WTC11 (cell line): ENCODE measurements at regions not wholly inside any gene's neighbourhood (a gene's known extent, or its start where the extent isn't known, plus 50 kb on each side); places are given as distances from the start of the nearest gene placed in this dataset.

Experiments used
- CREB1 ChIP-seq: sonication (generic); formaldehyde crosslinking; IDR thresholded peaks from 2 replicates; pipeline ENCODE4 v1.8.0; 2023; ENCODE audit warnings: mild to moderate bottlenecking, missing genetic modification reagents
- CTCF ChIP-seq: fragments of 200-600 bp; IDR thresholded peaks from 2 replicates; pipeline ENCODE4 v1.8.0; 2022; ENCODE audit warnings: antibody characterized with exemption
- GABPB1 ChIP-seq: sonication (generic); formaldehyde crosslinking; IDR thresholded peaks from 2 replicates; pipeline ENCODE4 v1.8.1; 2023; ENCODE audit warnings: mild to moderate bottlenecking, missing genetic modification reagents
- HMGXB4 ChIP-seq: sonication (generic); formaldehyde crosslinking; IDR thresholded peaks from 2 replicates; pipeline ENCODE4 v1.8.1; 2023; ENCODE audit warnings: mild to moderate bottlenecking, moderate library complexity, missing genetic modification reagents
- JUN ChIP-seq: sonication (generic); formaldehyde crosslinking; IDR thresholded peaks from 2 replicates; pipeline ENCODE4 v1.8.0; 2023; ENCODE audit warnings: mild to moderate bottlenecking, missing genetic modification reagents
- MAX ChIP-seq: sonication (generic); formaldehyde crosslinking; IDR thresholded peaks from 2 replicates; pipeline ENCODE4 v1.8.0; 2022; ENCODE audit warnings: mild to moderate bottlenecking, missing genetic modification reagents
- TCF7 ChIP-seq: sonication (generic); formaldehyde crosslinking; IDR thresholded peaks from 2 replicates; pipeline ENCODE4 v1.8.0; 2022; ENCODE audit warnings: mild to moderate bottlenecking, low read depth, missing genetic modification reagents, moderate library complexity
- TF ChIP-seq, protein P1 (sequence below): sonication (generic); formaldehyde crosslinking; IDR thresholded peaks from 2 replicates; pipeline ENCODE4 v1.8.0; 2022; ENCODE audit warnings: mild to moderate bottlenecking, missing genetic modification reagents
- TF ChIP-seq, protein P2 (sequence below): sonication (generic); formaldehyde crosslinking; IDR thresholded peaks from 2 replicates; pipeline ENCODE4 v1.8.1; 2022; ENCODE audit warnings: low read depth, missing genetic modification reagents, borderline replicate concordance
- TF ChIP-seq, protein P3 (sequence below): sonication (generic); formaldehyde crosslinking; IDR thresholded peaks from 2 replicates; pipeline ENCODE4 v1.8.0; 2023; ENCODE audit warnings: missing genetic modification reagents, mild to moderate bottlenecking, borderline replicate concordance
- TF ChIP-seq, protein P4 (sequence below): sonication (generic); formaldehyde crosslinking; IDR thresholded peaks from 2 replicates; pipeline ENCODE4 v1.8.0; 2023; ENCODE audit warnings: mild to moderate bottlenecking, missing genetic modification reagents

GRCh38 chr10:44132361-44133289 lies 252.3 kb downstream of the CXCL12 start:
- no peak for TF ChIP-seq CTCF
- no peak for TF ChIP-seq CREB1
- no peak for TF ChIP-seq JUN
- TF ChIP-seq, protein P1, sequence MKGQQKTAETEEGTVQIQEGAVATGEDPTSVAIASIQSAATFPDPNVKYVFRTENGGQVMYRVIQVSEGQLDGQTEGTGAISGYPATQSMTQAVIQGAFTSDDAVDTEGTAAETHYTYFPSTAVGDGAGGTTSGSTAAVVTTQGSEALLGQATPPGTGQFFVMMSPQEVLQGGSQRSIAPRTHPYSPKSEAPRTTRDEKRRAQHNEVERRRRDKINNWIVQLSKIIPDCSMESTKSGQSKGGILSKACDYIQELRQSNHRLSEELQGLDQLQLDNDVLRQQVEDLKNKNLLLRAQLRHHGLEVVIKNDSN (CRISPR knock-in tag) = no peak
- no peak for TF ChIP-seq GABPB1 (CRISPR knock-in tag)
- TF ChIP-seq, protein P2, sequence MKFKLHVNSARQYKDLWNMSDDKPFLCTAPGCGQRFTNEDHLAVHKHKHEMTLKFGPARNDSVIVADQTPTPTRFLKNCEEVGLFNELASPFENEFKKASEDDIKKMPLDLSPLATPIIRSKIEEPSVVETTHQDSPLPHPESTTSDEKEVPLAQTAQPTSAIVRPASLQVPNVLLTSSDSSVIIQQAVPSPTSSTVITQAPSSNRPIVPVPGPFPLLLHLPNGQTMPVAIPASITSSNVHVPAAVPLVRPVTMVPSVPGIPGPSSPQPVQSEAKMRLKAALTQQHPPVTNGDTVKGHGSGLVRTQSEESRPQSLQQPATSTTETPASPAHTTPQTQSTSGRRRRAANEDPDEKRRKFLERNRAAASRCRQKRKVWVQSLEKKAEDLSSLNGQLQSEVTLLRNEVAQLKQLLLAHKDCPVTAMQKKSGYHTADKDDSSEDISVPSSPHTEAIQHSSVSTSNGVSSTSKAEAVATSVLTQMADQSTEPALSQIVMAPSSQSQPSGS = no peak
- TF ChIP-seq, protein P3, sequence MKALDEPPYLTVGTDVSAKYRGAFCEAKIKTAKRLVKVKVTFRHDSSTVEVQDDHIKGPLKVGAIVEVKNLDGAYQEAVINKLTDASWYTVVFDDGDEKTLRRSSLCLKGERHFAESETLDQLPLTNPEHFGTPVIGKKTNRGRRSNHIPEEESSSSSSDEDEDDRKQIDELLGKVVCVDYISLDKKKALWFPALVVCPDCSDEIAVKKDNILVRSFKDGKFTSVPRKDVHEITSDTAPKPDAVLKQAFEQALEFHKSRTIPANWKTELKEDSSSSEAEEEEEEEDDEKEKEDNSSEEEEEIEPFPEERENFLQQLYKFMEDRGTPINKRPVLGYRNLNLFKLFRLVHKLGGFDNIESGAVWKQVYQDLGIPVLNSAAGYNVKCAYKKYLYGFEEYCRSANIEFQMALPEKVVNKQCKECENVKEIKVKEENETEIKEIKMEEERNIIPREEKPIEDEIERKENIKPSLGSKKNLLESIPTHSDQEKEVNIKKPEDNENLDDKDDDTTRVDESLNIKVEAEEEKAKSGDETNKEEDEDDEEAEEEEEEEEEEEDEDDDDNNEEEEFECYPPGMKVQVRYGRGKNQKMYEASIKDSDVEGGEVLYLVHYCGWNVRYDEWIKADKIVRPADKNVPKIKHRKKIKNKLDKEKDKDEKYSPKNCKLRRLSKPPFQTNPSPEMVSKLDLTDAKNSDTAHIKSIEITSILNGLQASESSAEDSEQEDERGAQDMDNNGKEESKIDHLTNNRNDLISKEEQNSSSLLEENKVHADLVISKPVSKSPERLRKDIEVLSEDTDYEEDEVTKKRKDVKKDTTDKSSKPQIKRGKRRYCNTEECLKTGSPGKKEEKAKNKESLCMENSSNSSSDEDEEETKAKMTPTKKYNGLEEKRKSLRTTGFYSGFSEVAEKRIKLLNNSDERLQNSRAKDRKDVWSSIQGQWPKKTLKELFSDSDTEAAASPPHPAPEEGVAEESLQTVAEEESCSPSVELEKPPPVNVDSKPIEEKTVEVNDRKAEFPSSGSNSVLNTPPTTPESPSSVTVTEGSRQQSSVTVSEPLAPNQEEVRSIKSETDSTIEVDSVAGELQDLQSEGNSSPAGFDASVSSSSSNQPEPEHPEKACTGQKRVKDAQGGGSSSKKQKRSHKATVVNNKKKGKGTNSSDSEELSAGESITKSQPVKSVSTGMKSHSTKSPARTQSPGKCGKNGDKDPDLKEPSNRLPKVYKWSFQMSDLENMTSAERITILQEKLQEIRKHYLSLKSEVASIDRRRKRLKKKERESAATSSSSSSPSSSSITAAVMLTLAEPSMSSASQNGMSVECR (CRISPR knock-in tag) = no peak
- no peak for TF ChIP-seq HMGXB4
- TF ChIP-seq TCF7 (CRISPR knock-in tag) = no peak
- TF ChIP-seq, protein P4, sequence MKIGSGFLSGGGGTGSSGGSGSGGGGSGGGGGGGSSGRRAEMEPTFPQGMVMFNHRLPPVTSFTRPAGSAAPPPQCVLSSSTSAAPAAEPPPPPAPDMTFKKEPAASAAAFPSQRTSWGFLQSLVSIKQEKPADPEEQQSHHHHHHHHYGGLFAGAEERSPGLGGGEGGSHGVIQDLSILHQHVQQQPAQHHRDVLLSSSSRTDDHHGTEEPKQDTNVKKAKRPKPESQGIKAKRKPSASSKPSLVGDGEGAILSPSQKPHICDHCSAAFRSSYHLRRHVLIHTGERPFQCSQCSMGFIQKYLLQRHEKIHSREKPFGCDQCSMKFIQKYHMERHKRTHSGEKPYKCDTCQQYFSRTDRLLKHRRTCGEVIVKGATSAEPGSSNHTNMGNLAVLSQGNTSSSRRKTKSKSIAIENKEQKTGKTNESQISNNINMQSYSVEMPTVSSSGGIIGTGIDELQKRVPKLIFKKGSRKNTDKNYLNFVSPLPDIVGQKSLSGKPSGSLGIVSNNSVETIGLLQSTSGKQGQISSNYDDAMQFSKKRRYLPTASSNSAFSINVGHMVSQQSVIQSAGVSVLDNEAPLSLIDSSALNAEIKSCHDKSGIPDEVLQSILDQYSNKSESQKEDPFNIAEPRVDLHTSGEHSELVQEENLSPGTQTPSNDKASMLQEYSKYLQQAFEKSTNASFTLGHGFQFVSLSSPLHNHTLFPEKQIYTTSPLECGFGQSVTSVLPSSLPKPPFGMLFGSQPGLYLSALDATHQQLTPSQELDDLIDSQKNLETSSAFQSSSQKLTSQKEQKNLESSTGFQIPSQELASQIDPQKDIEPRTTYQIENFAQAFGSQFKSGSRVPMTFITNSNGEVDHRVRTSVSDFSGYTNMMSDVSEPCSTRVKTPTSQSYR (CRISPR knock-in tag) = no peak
- no peak for TF ChIP-seq MAX (CRISPR knock-in tag)
